GM12878 (cell line): ENCODE measurements at regions not wholly inside any gene's neighbourhood (a gene's known extent, or its start where the extent isn't known, plus 50 kb on each side); places are given as distances from the start of the nearest gene placed in this dataset.

Experiments
- ATAC-seq: fragments of 200-7000 bp; cut with Tn5 transposase; 3 replicates; pipeline ENCODE4 v1.9.1; 2020; ENCODE audit warnings: mild to moderate bottlenecking, moderate library complexity
- BruUV-seq: library from RNA; stranded (reverse); fragments of 400-500 nt; replicated peaks from 2 replicates; lab custom pipeline; 2021; lab: Mats Ljungman, UMichigan
- CTCF ChIA-PET: fragments of 300-600 bp; sonication (Branson Sonifier 250); formaldehyde crosslinking; extraction: SDS; loops from one replicate; lab custom pipeline; 2021; ENCODE audit warnings: inconsistent platforms; lab: Yijun Ruan, JAX
- POLR2A ChIA-PET: fragments of 350-600 bp; formaldehyde crosslinking; extraction: SDS; loops from one replicate; lab custom pipeline; 2021; ENCODE audit warnings: inconsistent platforms; lab: Charles Lee
- RAD21 ChIA-PET: fragments of 300-600 bp; sonication (Branson Sonifier 250); formaldehyde crosslinking; loops from one replicate; lab custom pipeline; 2023; ENCODE audit warnings: antibody characterized with exemption; ENCODE audit not compliant: unreplicated experiment; lab: Charles Lee
- SMC1A ChIA-PET: fragments of 300-600 bp; sonication (Branson Sonifier 250); formaldehyde crosslinking; loops from one replicate; lab custom pipeline; 2023; ENCODE audit not compliant: unreplicated experiment, uncharacterized antibody; lab: Charles Lee
- DNase-seq: peaks from one replicate; pipeline ENCODE4 v3.0.0-alpha.2; 2011; ENCODE audit warnings: low read depth, low spot score
- FAIRE-seq: peaks from 3 replicates; lab custom pipeline; 2011; peaks lifted over from hg19 to GRCh38; lab: Jason Lieb, UNC
- H2AFZ ChIP-seq: 2 replicates; pipeline ENCODE4 v1.6.0; 2011; ENCODE audit warnings: low read depth, low read length, control low read depth; ENCODE audit not compliant: control insufficient read depth
- H3K27ac ChIP-seq: 2 replicates; pipeline ENCODE4 v1.5.1; 2011; ENCODE audit warnings: control low read depth; ENCODE audit not compliant: control insufficient read depth, insufficient read depth
- H3K27me3 ChIP-seq, 2 experiments: replicated peaks in 1 of 2; 2 replicates each; pipeline versions ENCODE4 v1.6.0 to v1.6.1; 2011; ENCODE audit warnings: low read length in 1 of 2; ENCODE audit not compliant: control insufficient read depth in 2 of 2, insufficient read depth in 2 of 2
- H3K36me3 ChIP-seq, 2 experiments: 2 replicates each; pipeline ENCODE4 v1.5.1; 2011; ENCODE audit warnings: low read length in 1 of 2; ENCODE audit not compliant: control insufficient read depth in 2 of 2, insufficient read depth in 2 of 2
- H3K4me1 ChIP-seq: 2 replicates; pipeline ENCODE4 v1.6.1; 2011; ENCODE audit warnings: mild to moderate bottlenecking, low read length, moderate library complexity, mixed read lengths; ENCODE audit not compliant: control insufficient read depth, insufficient read depth
- H3K4me2 ChIP-seq: 2 replicates; pipeline ENCODE4 v1.6.0; 2011; ENCODE audit warnings: control low read depth; ENCODE audit not compliant: control insufficient read depth, insufficient read depth
- H3K4me3 ChIP-seq: fragments of 200-600 bp; sonication (generic); 2 replicates; pipeline ENCODE4 v1.5.1; 2016
- H3K79me2 ChIP-seq: 2 replicates; pipeline ENCODE4 v1.6.0; 2011; ENCODE audit warnings: low read length; ENCODE audit not compliant: control insufficient read depth, insufficient read depth
- H3K9ac ChIP-seq: 2 replicates; pipeline ENCODE4 v1.8.0; 2011; ENCODE audit warnings: low read length, control low read depth, mixed read lengths; ENCODE audit not compliant: control insufficient read depth, insufficient read depth
- H3K9me3 ChIP-seq: replicated peaks from 3 replicates; pipeline ENCODE4 v1.5.1; 2011; ENCODE audit warnings: mild to moderate bottlenecking, low read length; ENCODE audit not compliant: control insufficient read depth, insufficient read depth
- H4K20me1 ChIP-seq: 2 replicates; pipeline ENCODE4 v1.6.0; 2011; ENCODE audit not compliant: control insufficient read depth, insufficient read depth
- CEBPZ ChIP-seq: fragments of 150-350 bp; IDR thresholded peaks from 2 replicates; pipeline ENCODE4 v1.6.1; 2016; ENCODE audit warnings: low read depth, low read length
- HSF1 ChIP-seq: fragments of 150-350 bp; IDR thresholded peaks from 2 replicates; pipeline ENCODE4 v1.6.1; 2014; ENCODE audit warnings: mild to moderate bottlenecking, low read depth, low read length
- JUNB ChIP-seq: IDR thresholded peaks from 2 replicates; pipeline ENCODE4 v1.6.1; 2016; ENCODE audit warnings: antibody characterized with exemption, mild to moderate bottlenecking
- MEF2A ChIP-seq: IDR thresholded peaks from 2 replicates; pipeline ENCODE4 v1.6.1; 2011; ENCODE audit warnings: low read depth, mild to moderate bottlenecking, low read length, moderate library complexity; ENCODE audit not compliant: insufficient read depth
- PAX5 ChIP-seq: IDR thresholded peaks from 2 replicates; pipeline ENCODE4 v1.6.1; 2011; ENCODE audit warnings: low read depth, low read length, borderline replicate concordance
- SUZ12 ChIP-seq: fragments of 200-600 bp; sonication (generic); IDR thresholded peaks from one replicate; pipeline ENCODE4 v1.6.1; 2018; ENCODE audit warnings: antibody characterized with exemption, mild to moderate bottlenecking; ENCODE audit not compliant: unreplicated experiment
- TBL1XR1 ChIP-seq: IDR thresholded peaks from 2 replicates; pipeline ENCODE4 v1.6.1; 2012; ENCODE audit warnings: low read depth, low read length, improper control_type of control experiment
- ZBED1 ChIP-seq: IDR thresholded peaks from 2 replicates; pipeline ENCODE4 v1.6.1; 2016; ENCODE audit warnings: borderline replicate concordance
- ZNF592 ChIP-seq: fragments of 450-650 bp; IDR thresholded peaks from 2 replicates; pipeline ENCODE4 v1.6.1; 2017; ENCODE audit warnings: mild to moderate bottlenecking, moderate library complexity
- ZNF687 ChIP-seq: fragments of 450-650 bp; IDR thresholded peaks from 2 replicates; pipeline ENCODE4 v1.6.1; 2017; ENCODE audit warnings: mild to moderate bottlenecking, moderate library complexity
- whole genome bisulfite sequencing: methylation state at CpG from one replicate; pipeline ENCODE4 v1.1.6; 2016; ENCODE audit warnings: low lambda C conversion rate; ENCODE audit not compliant: insufficient replicate concordance, insufficient coverage; ENCODE audit errors: missing lambda C conversion rate; 5-methylcytosine and 5-hydroxymethylcytosine counted together
- in situ Hi-C: fragments of 300-500 bp; cut with MboI; formaldehyde crosslinking; loops from 9 replicates; pipeline ENCODE4 v1.14.3; 2018; ENCODE audit warnings: mixed read lengths
- intact Hi-C: fragments of 100-400 bp; cut with micrococcal nuclease; formaldehyde crosslinking; loops from one replicate; pipeline ENCODE4 v1.14.2; 2022; ENCODE audit not compliant: unreplicated experiment

GRCh38 chr10:59536167-59537014 is 173.3 kb downstream of the SLC16A9 start:
- ATAC-seq (no peak), FAIRE-seq (no peak), DNase-seq (no peak)
- no peaks in the 10 kb centered on the region for H4K20me1 ChIP-seq
- no peaks in the 10 kb centered on the region for H3K9me3 ChIP-seq
- H3K27ac ChIP-seq = no peak overlapping the region
- no peak overlapping the region for H2AFZ ChIP-seq
- ChIA-PET POLR2A (no interaction called here), CTCF (no interaction called here), RAD21 (no interaction called here), SMC1A (interaction anchor here (0.8 to 0.9 kb wide), 3 partner anchors 9 to 92 kb away, joined by 3 read pairs; no protein-coding TSS in a partner anchor)
- no peaks in the 10 kb centered on the region for H3K4me1 ChIP-seq
- WGBS = 0% methylated on average over 4 of the region's 4 CpGs
- no TSS peak for BruUV-seq
- no peaks in the 10 kb centered on the region for H3K79me2 ChIP-seq
- no peaks in the 10 kb centered on the region for H3K36me3 ChIP-seq
- no peaks in the 10 kb centered on the region for H3K27me3 ChIP-seq
- in situ Hi-C loops = no loop called here
- H3K4me3 ChIP-seq = no peak overlapping the region
- intact Hi-C loops = no loop called here
- H3K9ac ChIP-seq = no peak overlapping the region
- H3K4me2 ChIP-seq = no peak overlapping the region
- TF ChIP-seq MEF2A (no peak), ZNF687 (no peak), HSF1 (no peak), ZBED1 (no peak), SUZ12 (no peak), ZNF592 (no peak), PAX5 (no peak), TBL1XR1 (no peak), CEBPZ (no peak), JUNB (no peak)
